PFSK-1 (cell line): ENCODE measurements at regions not wholly inside any gene's neighbourhood (a gene's known extent, or its start where the extent isn't known, plus 50 kb on each side); places are given as distances from the start of the nearest gene placed in this dataset.

ENCODE experiments used
- FOXP2 ChIP-seq: optimal IDR thresholded peaks from 2 replicates; pipeline ENCODE3; 2011; ENCODE audit warnings: borderline replicate concordance, control low read depth, inconsistent platforms; ENCODE audit not compliant: insufficient read depth; ENCODE audit errors: extremely low read length, extremely low read depth
- POLR2AphosphoS5 ChIP-seq: IDR thresholded peaks from 2 replicates; pipeline ENCODE4 v1.6.1; 2012; ENCODE audit warnings: low read depth, mild to moderate bottlenecking, control low read depth, low read length, moderate library complexity
- SIN3A ChIP-seq: IDR thresholded peaks from 2 replicates; pipeline ENCODE4 v1.6.1; 2012; ENCODE audit warnings: mild to moderate bottlenecking, low read length, moderate library complexity, borderline replicate concordance; ENCODE audit not compliant: insufficient read depth
- TAF1 ChIP-seq: IDR thresholded peaks from 2 replicates; pipeline ENCODE4 v1.6.1; 2012; ENCODE audit warnings: low read length, control low read depth, borderline replicate concordance; ENCODE audit not compliant: insufficient read depth
- TF ChIP-seq, protein P1 (sequence below), 2 experiments: IDR thresholded peaks; 2 replicates each; pipeline versions ENCODE4 v1.6.1 to v1.8.0; 2011 to 2012; ENCODE audit warnings: low read depth in 2 of 2, low read length in 2 of 2, control low read depth in 1 of 2, inconsistent platforms in 1 of 2, mild to moderate bottlenecking in 1 of 2, moderate library complexity in 1 of 2; ENCODE audit not compliant: insufficient read depth in 1 of 2

DNA sequence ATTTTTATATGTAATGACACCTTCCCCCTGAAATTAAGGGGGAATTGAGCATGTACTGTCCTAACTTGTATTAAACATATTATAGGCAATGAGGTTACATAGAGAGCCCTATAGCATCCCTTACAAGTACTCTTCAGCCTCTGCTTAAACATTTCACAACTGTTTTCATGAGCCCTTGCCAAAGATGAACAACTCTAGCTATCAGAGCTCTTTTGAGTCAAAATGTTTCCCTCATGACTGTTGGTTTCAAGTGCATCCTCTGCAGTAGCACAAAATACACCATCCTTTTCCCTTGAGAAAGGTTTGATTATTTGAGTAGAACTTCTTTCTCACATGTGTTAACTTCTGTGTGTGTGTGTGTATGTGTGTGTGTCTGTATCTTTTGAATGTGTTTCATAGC lies 1157.6 kb upstream of the CELF2 start:
- TF ChIP-seq TAF1 (no peak), SIN3A (no peak), POLR2AphosphoS5 (no peak), FOXP2 (no peak)
- TF ChIP-seq, protein P1, sequence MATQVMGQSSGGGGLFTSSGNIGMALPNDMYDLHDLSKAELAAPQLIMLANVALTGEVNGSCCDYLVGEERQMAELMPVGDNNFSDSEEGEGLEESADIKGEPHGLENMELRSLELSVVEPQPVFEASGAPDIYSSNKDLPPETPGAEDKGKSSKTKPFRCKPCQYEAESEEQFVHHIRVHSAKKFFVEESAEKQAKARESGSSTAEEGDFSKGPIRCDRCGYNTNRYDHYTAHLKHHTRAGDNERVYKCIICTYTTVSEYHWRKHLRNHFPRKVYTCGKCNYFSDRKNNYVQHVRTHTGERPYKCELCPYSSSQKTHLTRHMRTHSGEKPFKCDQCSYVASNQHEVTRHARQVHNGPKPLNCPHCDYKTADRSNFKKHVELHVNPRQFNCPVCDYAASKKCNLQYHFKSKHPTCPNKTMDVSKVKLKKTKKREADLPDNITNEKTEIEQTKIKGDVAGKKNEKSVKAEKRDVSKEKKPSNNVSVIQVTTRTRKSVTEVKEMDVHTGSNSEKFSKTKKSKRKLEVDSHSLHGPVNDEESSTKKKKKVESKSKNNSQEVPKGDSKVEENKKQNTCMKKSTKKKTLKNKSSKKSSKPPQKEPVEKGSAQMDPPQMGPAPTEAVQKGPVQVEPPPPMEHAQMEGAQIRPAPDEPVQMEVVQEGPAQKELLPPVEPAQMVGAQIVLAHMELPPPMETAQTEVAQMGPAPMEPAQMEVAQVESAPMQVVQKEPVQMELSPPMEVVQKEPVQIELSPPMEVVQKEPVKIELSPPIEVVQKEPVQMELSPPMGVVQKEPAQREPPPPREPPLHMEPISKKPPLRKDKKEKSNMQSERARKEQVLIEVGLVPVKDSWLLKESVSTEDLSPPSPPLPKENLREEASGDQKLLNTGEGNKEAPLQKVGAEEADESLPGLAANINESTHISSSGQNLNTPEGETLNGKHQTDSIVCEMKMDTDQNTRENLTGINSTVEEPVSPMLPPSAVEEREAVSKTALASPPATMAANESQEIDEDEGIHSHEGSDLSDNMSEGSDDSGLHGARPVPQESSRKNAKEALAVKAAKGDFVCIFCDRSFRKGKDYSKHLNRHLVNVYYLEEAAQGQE (IDR thresholded peaks at IDR 0.05; ENCODE audit: insufficient read depth in 1 of 2, low read depth in 2 of 2, low read length in 2 of 2): no peak

DNA sequence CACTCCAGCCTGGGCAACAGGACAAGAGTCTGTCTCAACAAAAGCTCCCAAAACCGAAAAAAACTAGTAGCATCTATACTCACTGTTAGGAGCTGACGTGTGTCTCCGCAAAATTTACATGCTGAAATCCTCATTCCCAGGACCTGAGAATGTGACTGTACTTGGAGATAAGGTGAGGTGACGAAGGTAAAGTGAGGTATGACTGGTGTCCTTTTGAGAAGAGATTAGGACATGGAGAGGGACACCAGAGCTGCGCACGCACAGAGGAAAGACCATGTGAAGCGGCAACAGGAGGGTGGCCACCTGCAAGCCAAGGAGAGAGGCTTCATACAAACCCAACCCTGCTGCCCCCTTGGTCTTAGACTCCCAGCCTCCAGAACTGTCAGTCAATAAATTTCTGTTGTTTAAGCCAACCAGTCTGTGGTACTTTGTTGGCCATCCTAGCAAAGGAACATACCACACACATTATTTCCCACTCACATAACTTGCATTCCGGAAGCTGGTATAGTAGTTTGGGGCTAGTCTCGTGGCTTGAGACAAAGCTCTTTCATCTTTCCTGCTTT lies 1154.0 kb upstream of the CELF2 start:
- TF ChIP-seq FOXP2 (no peak), POLR2AphosphoS5 (no peak), SIN3A (no peak), TAF1 (no peak)
- TF ChIP-seq, protein P1 (IDR thresholded peaks at IDR 0.05; ENCODE audit: insufficient read depth in 1 of 2, low read depth in 2 of 2, low read length in 2 of 2): no peak

GRCh38 chr10:9868499-9868898 lies 1149.2 kb upstream of the CELF2 start:
- TF ChIP-seq FOXP2: no peak
- TF ChIP-seq TAF1: no peak
- no peak for TF ChIP-seq SIN3A
- TF ChIP-seq, protein P1 (IDR thresholded peaks at IDR 0.05; ENCODE audit: insufficient read depth in 1 of 2, low read depth in 2 of 2, low read length in 2 of 2): no peak

GRCh38 chr10:9869205-9869604 lies 1148.5 kb upstream of the CELF2 start:
- no peak for TF ChIP-seq POLR2AphosphoS5
- TF ChIP-seq FOXP2: no peak
- no peak for TF ChIP-seq TAF1
- TF ChIP-seq, protein P1 (IDR thresholded peaks at IDR 0.05; ENCODE audit: insufficient read depth in 1 of 2, low read depth in 2 of 2, low read length in 2 of 2): no peak
- TF ChIP-seq SIN3A: no peak

GRCh38 chr10:9869606-9870176 lies 1148.0 kb upstream of the CELF2 start:
- no peak for TF ChIP-seq TAF1
- TF ChIP-seq POLR2AphosphoS5: no peak
- TF ChIP-seq, protein P1 (IDR thresholded peaks at IDR 0.05; ENCODE audit: insufficient read depth in 1 of 2, low read depth in 2 of 2, low read length in 2 of 2): no peak
- no peak for TF ChIP-seq FOXP2
- TF ChIP-seq SIN3A: no peak
